OCI-LY3 (cell line): ENCODE measurements at regions not wholly inside any gene's neighbourhood (a gene's known extent, or its start where the extent isn't known, plus 50 kb on each side); places are given as distances from the start of the nearest gene placed in this dataset.

Experiments used
- H2AFZ ChIP-seq: fragments of 200-600, 300-600 bp; shearing (Covaris generic); 2 replicates; pipeline ENCODE4 v1.6.0; 2014; ENCODE audit warnings: antibody characterized with exemption, low read depth, low read length
- H3K27ac ChIP-seq: fragments of 200-600, 300-600 bp; sonication (generic); 2 replicates; pipeline ENCODE4 v1.5.1; 2014; ENCODE audit warnings: mild to moderate bottlenecking, low read length, moderate library complexity, mixed read lengths
- H3K27me3 ChIP-seq: fragments of 200-600, 300-600 bp; sonication (generic); 2 replicates; pipeline ENCODE4 v1.6.1; 2014; ENCODE audit warnings: low read depth, low read length, mixed read lengths
- H3K36me3 ChIP-seq: fragments of 200-600, 300-600 bp; sonication (generic); replicated peaks from 2 replicates; pipeline ENCODE3; 2014; ENCODE audit warnings: low read depth, low read length, mixed read lengths
- H3K4me1 ChIP-seq: fragments of 300-600, 200-600 bp; sonication (generic); 2 replicates; pipeline ENCODE4 v1.6.1; 2014; ENCODE audit warnings: low read length, mixed read lengths
- H3K4me2 ChIP-seq: fragments of 200-600, 300-600 bp; sonication (generic); 2 replicates; pipeline ENCODE4 v1.6.1; 2014; ENCODE audit warnings: low read length, mixed read lengths
- H3K4me3 ChIP-seq: fragments of 300-600, 200-600 bp; sonication (generic); 2 replicates; pipeline ENCODE4 v1.5.1; 2014; ENCODE audit warnings: antibody characterized with exemption, mild to moderate bottlenecking, low read length, moderate library complexity
- H3K79me2 ChIP-seq: fragments of 300-600, 200-600 bp; shearing (Covaris generic); 2 replicates; pipeline ENCODE4 v1.6.1; 2014; ENCODE audit warnings: mild to moderate bottlenecking, low read length, mixed read lengths
- H3K9ac ChIP-seq: fragments of 300-600, 200-600 bp; shearing (Covaris generic); 2 replicates; pipeline ENCODE4 v1.6.0; 2014; ENCODE audit warnings: mild to moderate bottlenecking, low read length, moderate library complexity
- H3K9me3 ChIP-seq: fragments of 200-600, 300-600 bp; shearing (Covaris generic); 2 replicates; pipeline ENCODE4 v1.6.1; 2014; ENCODE audit warnings: low read length, mixed read lengths; ENCODE audit not compliant: insufficient read depth
- H4K20me1 ChIP-seq: fragments of 200-600, 300-600 bp; sonication (generic); 2 replicates; pipeline ENCODE4 v1.6.1; 2016; ENCODE audit warnings: low read length, mixed read lengths; ENCODE audit not compliant: insufficient read depth
- EZH2phosphoT487 ChIP-seq: fragments of 200-600 bp; shearing (Covaris generic); IDR thresholded peaks from 2 replicates; pipeline ENCODE4 v1.6.1; 2018; ENCODE audit warnings: antibody characterized with exemption, mixed run types, low read depth
- TF ChIP-seq, protein P1 (sequence below): fragments of 200-600, 300-600 bp; sonication (generic); IDR thresholded peaks from 2 replicates; pipeline ENCODE4 v1.5.1; 2014; ENCODE audit warnings: antibody characterized with exemption, low read length, low read depth

DNA sequence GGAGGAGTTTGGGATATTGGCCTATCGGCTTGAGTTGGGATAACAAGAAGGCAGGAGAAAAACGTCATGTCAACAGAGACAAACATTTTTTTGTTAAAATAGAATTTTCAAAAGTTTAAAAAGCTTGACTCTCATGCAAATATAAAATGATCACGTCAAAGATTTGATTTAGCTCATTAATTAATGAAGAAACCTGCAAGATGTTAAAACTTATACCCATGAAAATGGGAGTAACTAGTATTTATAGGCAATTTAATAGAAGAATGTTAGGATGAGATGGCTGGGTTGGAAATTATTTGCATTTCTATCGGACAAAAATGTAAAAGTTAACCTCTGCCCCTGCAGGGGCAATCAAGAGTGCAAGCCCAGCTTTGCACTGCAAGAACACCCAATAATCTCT lies 184.6 kb upstream of the BCOR start:
- H3K36me3 ChIP-seq = no peaks in the 10 kb centered on the region

DNA sequence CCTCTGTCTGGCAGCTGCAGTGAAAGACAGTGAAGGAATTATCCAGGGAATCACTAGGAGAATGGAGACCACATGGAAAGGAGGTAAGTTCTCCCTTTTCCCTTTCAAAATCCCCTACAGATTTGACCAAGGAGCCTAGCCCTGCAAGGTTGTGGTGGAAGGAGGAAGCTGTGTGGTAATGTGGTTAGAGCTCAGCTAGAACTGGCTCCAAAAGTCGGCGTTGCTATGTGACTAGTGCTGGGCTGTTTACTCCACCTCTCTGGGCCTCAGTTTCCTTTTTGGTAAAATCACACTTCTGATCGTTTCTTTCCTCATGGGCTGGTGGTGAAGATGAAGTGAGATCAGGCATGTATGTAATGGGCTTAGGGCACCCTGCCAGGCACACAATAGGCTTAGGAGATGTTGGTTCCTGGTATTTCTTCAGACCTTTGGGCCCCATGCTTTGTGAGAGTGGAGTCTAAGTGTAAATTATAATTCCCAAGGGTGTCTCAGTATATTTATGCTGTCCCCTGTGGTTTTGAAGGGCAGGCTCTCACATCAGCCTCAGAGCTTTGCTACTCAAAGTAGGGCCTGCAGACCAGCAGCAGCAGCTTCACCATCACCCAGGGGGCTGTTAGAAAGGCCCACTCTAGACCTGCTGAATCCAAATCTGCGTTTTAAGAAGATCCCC lies 183.7 kb upstream of the BCOR start:
- peaks cover 10% of the 10 kb centered on the region for H3K4me1 ChIP-seq
- H3K9ac ChIP-seq = no peak overlapping the region
- no peak overlapping the region for H2AFZ ChIP-seq
- H3K36me3 ChIP-seq = no peaks in the 10 kb centered on the region
- H3K4me3 ChIP-seq = no peak overlapping the region
- H3K4me2 ChIP-seq = no peak overlapping the region
- no peaks in the 10 kb centered on the region for H4K20me1 ChIP-seq
- no peak for TF ChIP-seq EZH2phosphoT487
- TF ChIP-seq, protein P1, sequence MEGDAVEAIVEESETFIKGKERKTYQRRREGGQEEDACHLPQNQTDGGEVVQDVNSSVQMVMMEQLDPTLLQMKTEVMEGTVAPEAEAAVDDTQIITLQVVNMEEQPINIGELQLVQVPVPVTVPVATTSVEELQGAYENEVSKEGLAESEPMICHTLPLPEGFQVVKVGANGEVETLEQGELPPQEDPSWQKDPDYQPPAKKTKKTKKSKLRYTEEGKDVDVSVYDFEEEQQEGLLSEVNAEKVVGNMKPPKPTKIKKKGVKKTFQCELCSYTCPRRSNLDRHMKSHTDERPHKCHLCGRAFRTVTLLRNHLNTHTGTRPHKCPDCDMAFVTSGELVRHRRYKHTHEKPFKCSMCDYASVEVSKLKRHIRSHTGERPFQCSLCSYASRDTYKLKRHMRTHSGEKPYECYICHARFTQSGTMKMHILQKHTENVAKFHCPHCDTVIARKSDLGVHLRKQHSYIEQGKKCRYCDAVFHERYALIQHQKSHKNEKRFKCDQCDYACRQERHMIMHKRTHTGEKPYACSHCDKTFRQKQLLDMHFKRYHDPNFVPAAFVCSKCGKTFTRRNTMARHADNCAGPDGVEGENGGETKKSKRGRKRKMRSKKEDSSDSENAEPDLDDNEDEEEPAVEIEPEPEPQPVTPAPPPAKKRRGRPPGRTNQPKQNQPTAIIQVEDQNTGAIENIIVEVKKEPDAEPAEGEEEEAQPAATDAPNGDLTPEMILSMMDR = no peak
- no peaks in the 10 kb centered on the region for H3K9me3 ChIP-seq
- H3K27me3 ChIP-seq = no peaks in the 10 kb centered on the region
- H3K27ac ChIP-seq = no peak overlapping the region
- no peaks in the 10 kb centered on the region for H3K79me2 ChIP-seq

More for the DNA sequence above, 184.6 kb upstream of the BCOR start:
- H3K4me2 ChIP-seq = no peak overlapping the region
- no peak for TF ChIP-seq EZH2phosphoT487
- TF ChIP-seq, protein P1 = no peak
- no peak overlapping the region for H3K4me3 ChIP-seq
- no peak overlapping the region for H3K27ac ChIP-seq
- H4K20me1 ChIP-seq = no peaks in the 10 kb centered on the region
- H3K4me1 ChIP-seq = peaks cover 10% of the 10 kb centered on the region
- no peaks in the 10 kb centered on the region for H3K27me3 ChIP-seq
- H3K9me3 ChIP-seq = no peaks in the 10 kb centered on the region
- H3K79me2 ChIP-seq = no peaks in the 10 kb centered on the region
- H3K9ac ChIP-seq = no peak overlapping the region
- H2AFZ ChIP-seq = no peak overlapping the region

DNA sequence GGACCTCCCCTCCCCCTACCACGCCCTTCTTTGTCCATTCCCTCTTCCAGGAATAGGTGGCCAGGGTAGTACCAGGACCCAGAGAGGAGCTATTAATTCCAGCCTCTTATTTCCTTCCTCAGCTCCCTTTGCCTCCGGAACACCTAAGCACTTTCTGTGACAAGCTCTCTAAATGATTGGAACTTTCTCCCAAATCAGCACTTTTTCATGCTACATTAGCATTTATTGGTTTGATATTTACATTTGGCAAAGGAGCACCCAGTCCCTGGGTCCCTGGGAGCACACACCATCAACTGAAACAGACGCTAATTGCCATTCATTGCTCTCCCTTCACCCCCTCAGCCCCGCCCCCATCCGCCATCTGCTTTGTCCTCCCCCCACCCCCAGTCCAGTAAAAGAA lies 182.0 kb upstream of the BCOR start:
- H3K4me1 ChIP-seq = peaks cover 10% of the 10 kb centered on the region

DNA sequence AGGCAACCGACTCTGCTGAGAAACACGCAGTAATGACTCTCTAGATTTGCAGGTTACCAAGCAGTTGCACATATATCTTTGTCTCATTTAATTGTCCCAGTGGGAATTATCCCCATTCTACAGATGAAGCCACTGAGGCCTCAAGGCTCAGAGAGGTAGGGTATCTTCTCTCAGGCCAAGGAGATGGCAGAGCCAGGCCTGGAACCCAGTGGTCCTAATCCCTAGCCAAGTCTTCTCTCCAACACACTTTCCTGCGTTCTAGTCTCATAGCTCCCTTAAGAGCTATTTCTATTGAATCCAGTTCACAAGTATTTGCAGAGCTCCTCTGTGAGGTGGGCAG lies 181.3 kb upstream of the BCOR start:
- H3K9me3 ChIP-seq = no peaks in the 10 kb centered on the region
- H2AFZ ChIP-seq = no peak overlapping the region
- H3K79me2 ChIP-seq = no peaks in the 10 kb centered on the region
- no peak overlapping the region for H3K4me3 ChIP-seq
- no peaks in the 10 kb centered on the region for H4K20me1 ChIP-seq
- no peaks in the 10 kb centered on the region for H3K27me3 ChIP-seq
- H3K4me2 ChIP-seq = no peak overlapping the region
- TF ChIP-seq, protein P1 = no peak
- TF ChIP-seq EZH2phosphoT487 = no peak
- no peaks in the 10 kb centered on the region for H3K36me3 ChIP-seq
- H3K27ac ChIP-seq = no peak overlapping the region
- H3K4me1 ChIP-seq = peaks cover 10% of the 10 kb centered on the region
- no peak overlapping the region for H3K9ac ChIP-seq

More for the DNA sequence above, 182.0 kb upstream of the BCOR start:
- no peaks in the 10 kb centered on the region for H4K20me1 ChIP-seq
- no peak overlapping the region for H3K9ac ChIP-seq
- TF ChIP-seq, protein P1 = no peak
- no peak for TF ChIP-seq EZH2phosphoT487
- H3K36me3 ChIP-seq = no peaks in the 10 kb centered on the region
- H3K4me2 ChIP-seq = no peak overlapping the region
- no peak overlapping the region for H2AFZ ChIP-seq
- no peak overlapping the region for H3K4me3 ChIP-seq
- H3K27ac ChIP-seq = no peak overlapping the region
- no peaks in the 10 kb centered on the region for H3K27me3 ChIP-seq
- no peaks in the 10 kb centered on the region for H3K79me2 ChIP-seq
- no peaks in the 10 kb centered on the region for H3K9me3 ChIP-seq
